Caco-2 (cell line): ENCODE measurements at regions not wholly inside any gene's neighbourhood (a gene's known extent, or its start where the extent isn't known, plus 50 kb on each side); places are given as distances from the start of the nearest gene placed in this dataset.

Source experiments
- BruUV-seq: library from RNA; stranded (reverse); fragments of 400-500 nt; replicated peaks from 2 replicates; lab custom pipeline; 2021; lab: Mats Ljungman, UMichigan
- CTCF ChIA-PET: fragments of 300-600 bp; sonication (Branson Sonifier 250); formaldehyde crosslinking; loops from one replicate; lab custom pipeline; 2022; ENCODE audit warnings: antibody characterized with exemption; lab: Charles Lee
- POLR2A ChIA-PET: fragments of 300-600 bp; sonication (Branson Sonifier 250); formaldehyde crosslinking; loops from one replicate; lab custom pipeline; 2022; ENCODE audit warnings: antibody characterized with exemption; lab: Charles Lee
- DNase-seq, 2 experiments: peaks; one replicate each; pipeline versions ENCODE4 v3.0.0 to v3.0.0-alpha.2; 2020 to 2022
- H3K27me3 ChIP-seq: replicated peaks from 2 replicates; pipeline ENCODE4 v1.6.0; 2011; ENCODE audit warnings: low read length; ENCODE audit not compliant: control insufficient read depth, insufficient read depth
- H3K36me3 ChIP-seq: 2 replicates; pipeline ENCODE4 v1.5.1; 2011; ENCODE audit warnings: low read length; ENCODE audit not compliant: control insufficient read depth, insufficient read depth
- H3K4me1 ChIP-seq: fragments of 250-450 bp; sonication (Bioruptor Pico); 2 replicates; pipeline ENCODE4 v1.5.1; 2020; ENCODE audit warnings: mild to moderate bottlenecking
- H3K4me3 ChIP-seq: 2 replicates; pipeline ENCODE4 v1.5.1; 2011; ENCODE audit warnings: low read depth, mild to moderate bottlenecking, control low read depth, low read length
- H3K9me3 ChIP-seq: fragments of 250-450 bp; sonication (Bioruptor Pico); 2 replicates; pipeline ENCODE4 v1.5.1; 2020; ENCODE audit warnings: mild to moderate bottlenecking, moderate library complexity
- H3K27ac Mint-ChIP-seq: one replicate; pipeline ENCODE4 v1.8.0; 2022; ENCODE audit warnings: mixed read lengths; ENCODE audit not compliant: unreplicated experiment
- H3K27me3 Mint-ChIP-seq: one replicate; pipeline ENCODE4 v1.8.0; 2022; ENCODE audit warnings: mixed read lengths; ENCODE audit not compliant: insufficient read depth, unreplicated experiment
- H3K36me3 Mint-ChIP-seq: one replicate; pipeline ENCODE4 v1.8.0; 2022; ENCODE audit warnings: mild to moderate bottlenecking, mixed read lengths; ENCODE audit not compliant: insufficient read depth, unreplicated experiment
- H3K4me1 Mint-ChIP-seq: one replicate; pipeline ENCODE4 v1.8.0; 2022; ENCODE audit warnings: low read depth, mixed read lengths; ENCODE audit not compliant: unreplicated experiment
- H3K4me3 Mint-ChIP-seq: one replicate; pipeline ENCODE4 v1.8.0; 2022; ENCODE audit warnings: mild to moderate bottlenecking, moderate library complexity, mixed read lengths; ENCODE audit not compliant: unreplicated experiment
- H3K9me3 Mint-ChIP-seq: one replicate; pipeline ENCODE4 v1.8.0; 2022; ENCODE audit warnings: mixed read lengths; ENCODE audit not compliant: unreplicated experiment
- intact Hi-C: fragments of 100-400 bp; cut with micrococcal nuclease; formaldehyde crosslinking; loops from one replicate; pipeline ENCODE4 v1.10.0; 2022; ENCODE audit not compliant: unreplicated experiment
- TF ChIP-seq, protein P1 (sequence below), 2 experiments: fragments of 200-600 bp in 1 of 2; IDR thresholded peaks; 1 replicate in 1 of 2; 2 replicates in 1 of 2; pipeline versions ENCODE4 v1.5.1 to v1.8.0; 2011 to 2022; ENCODE audit warnings: antibody characterized with exemption in 1 of 2, control low read depth in 1 of 2, inconsistent platforms in 1 of 2, low read depth in 1 of 2, low read length in 1 of 2, mild to moderate bottlenecking in 1 of 2, moderate library complexity in 1 of 2; ENCODE audit not compliant: insufficient read depth in 1 of 2, severe bottlenecking in 1 of 2, unreplicated experiment in 1 of 2

DNA sequence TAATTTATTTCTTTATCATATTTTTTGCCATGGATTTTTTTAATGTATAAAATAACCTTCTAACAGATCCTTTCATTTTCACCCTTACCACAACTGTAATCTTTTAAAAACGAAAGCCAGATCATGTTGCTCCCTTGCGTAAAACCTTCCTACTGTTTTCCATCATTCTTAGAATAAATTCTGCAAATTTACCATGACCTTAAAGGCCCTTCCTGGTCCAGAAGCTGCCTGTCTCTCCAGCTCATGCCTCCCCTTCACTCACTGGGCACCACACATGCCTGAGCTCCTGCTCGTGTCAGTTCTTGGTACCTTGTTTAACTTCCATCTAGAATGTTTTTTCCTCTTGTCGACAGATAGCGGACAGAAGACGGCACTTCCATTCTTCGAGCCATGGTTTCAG, 245.0 kb upstream of the CDH5 start:
- no peaks in the 10 kb centered on the region for H3K9me3 ChIP-seq
- H3K4me1 ChIP-seq, result 0 out of 2 replicates have a peak, but pooled peaks cover 5% of the 10 kb centered on the region
- H3K27ac Mint-ChIP-seq, result no peak overlapping the region
- H3K4me1 Mint-ChIP-seq, result no peaks in the 10 kb centered on the region
- H3K27me3 Mint-ChIP-seq, result peaks cover 6% of the 10 kb centered on the region
- POLR2A ChIA-PET, result no interaction called here
- H3K36me3 Mint-ChIP-seq, result no peaks in the 10 kb centered on the region
- TF ChIP-seq, protein P1, sequence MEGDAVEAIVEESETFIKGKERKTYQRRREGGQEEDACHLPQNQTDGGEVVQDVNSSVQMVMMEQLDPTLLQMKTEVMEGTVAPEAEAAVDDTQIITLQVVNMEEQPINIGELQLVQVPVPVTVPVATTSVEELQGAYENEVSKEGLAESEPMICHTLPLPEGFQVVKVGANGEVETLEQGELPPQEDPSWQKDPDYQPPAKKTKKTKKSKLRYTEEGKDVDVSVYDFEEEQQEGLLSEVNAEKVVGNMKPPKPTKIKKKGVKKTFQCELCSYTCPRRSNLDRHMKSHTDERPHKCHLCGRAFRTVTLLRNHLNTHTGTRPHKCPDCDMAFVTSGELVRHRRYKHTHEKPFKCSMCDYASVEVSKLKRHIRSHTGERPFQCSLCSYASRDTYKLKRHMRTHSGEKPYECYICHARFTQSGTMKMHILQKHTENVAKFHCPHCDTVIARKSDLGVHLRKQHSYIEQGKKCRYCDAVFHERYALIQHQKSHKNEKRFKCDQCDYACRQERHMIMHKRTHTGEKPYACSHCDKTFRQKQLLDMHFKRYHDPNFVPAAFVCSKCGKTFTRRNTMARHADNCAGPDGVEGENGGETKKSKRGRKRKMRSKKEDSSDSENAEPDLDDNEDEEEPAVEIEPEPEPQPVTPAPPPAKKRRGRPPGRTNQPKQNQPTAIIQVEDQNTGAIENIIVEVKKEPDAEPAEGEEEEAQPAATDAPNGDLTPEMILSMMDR (IDR thresholded peaks at IDR 0.05; ENCODE audit: insufficient read depth in 1 of 2, low read depth in 1 of 2, low read length in 1 of 2, severe bottlenecking in 1 of 2, unreplicated experiment in 1 of 2), result no peak
- H3K4me3 ChIP-seq, result no peak overlapping the region
- BruUV-seq, result no TSS peak
- no peaks in the 10 kb centered on the region for H3K36me3 ChIP-seq
- H3K4me3 Mint-ChIP-seq, result no peak overlapping the region
- intact Hi-C loops, result no loop called here
- no peak for DNase-seq
- no peaks in the 10 kb centered on the region for H3K9me3 Mint-ChIP-seq
- CTCF ChIA-PET, result no interaction called here
- H3K27me3 ChIP-seq, result no peaks in the 10 kb centered on the region

DNA sequence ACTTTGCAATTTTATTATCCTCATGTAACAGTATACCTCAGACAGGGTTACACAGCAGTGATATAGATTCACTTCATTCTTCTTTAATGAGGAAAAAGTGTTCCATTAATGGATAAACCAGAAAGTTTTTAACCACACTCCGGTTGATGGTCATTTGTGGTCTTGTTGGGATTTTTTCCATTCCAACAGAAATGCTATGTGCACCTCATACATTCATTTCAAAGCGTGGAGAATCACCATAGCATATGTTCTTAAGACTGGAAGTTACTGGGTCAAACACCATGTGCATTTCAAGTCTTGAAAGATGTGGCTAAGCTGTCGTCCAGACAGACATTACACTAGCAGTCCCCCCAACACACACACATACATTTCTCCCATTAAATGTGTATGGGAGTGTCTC, 245.8 kb upstream of the CDH5 start:
- BruUV-seq, result no TSS peak
- peaks cover 6% of the 10 kb centered on the region for H3K27me3 Mint-ChIP-seq
- no peak overlapping the region for H3K4me3 Mint-ChIP-seq
- no peaks in the 10 kb centered on the region for H3K4me1 Mint-ChIP-seq
- no peak overlapping the region for H3K27ac Mint-ChIP-seq
- no peaks in the 10 kb centered on the region for H3K36me3 ChIP-seq
- no peaks in the 10 kb centered on the region for H3K9me3 ChIP-seq
- no peak overlapping the region for H3K4me3 ChIP-seq
- H3K4me1 ChIP-seq, result 0 out of 2 replicates have a peak, but pooled peaks cover 5% of the 10 kb centered on the region
- no peak for DNase-seq
- H3K9me3 Mint-ChIP-seq, result no peaks in the 10 kb centered on the region
- H3K36me3 Mint-ChIP-seq, result no peaks in the 10 kb centered on the region
- ChIA-PET CTCF (no interaction called here), POLR2A (no interaction called here)
- H3K27me3 ChIP-seq, result no peaks in the 10 kb centered on the region
- intact Hi-C loops, result no loop called here
- TF ChIP-seq, protein P1 (IDR thresholded peaks at IDR 0.05; ENCODE audit: insufficient read depth in 1 of 2, low read depth in 1 of 2, low read length in 1 of 2, severe bottlenecking in 1 of 2, unreplicated experiment in 1 of 2), result no peak

DNA sequence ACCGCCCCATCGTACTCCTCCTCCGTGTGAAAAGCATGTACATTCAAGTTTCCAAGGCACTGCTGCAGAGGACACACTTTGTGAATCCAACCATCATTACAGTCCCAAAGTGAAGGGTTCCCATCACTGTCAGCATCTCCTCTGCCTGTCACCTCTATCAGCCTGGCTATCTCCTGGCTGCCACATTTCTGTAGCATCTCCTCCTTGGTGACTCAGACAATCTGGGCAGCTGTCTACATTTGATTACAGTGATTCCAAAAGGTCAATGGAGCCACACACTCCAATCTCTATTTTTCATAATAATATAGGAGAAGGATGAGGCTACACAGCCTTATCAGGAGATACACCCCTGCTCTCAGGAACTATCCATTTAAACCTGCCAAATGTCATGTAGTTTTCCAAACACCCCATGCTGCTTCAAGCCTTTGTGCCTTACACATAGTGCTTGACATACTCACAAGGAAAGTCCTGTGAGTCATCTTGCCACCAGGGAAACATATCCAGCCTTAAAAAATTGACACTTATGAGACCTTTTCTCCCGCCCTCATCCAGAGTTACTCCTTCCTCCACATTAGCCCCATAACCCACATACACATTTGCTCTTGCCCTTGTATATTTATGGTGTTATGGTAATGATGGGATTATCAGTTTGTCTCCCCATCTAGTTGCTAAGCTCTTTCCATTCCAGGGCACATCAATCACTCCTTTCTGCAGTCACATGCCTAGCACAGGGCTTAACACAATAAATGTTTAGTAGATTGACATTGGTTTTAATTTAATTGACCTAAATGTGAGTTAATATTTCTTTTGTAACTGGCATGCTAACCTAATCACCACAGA, 250.1 kb upstream of the CDH5 start:
- no peaks in the 10 kb centered on the region for H3K36me3 Mint-ChIP-seq

More for the DNA sequence above, 250.1 kb upstream of the CDH5 start:
- Mint-ChIP-seq H3K4me1 (no peaks in the 10 kb centered on the region), H3K9me3 (no peaks in the 10 kb centered on the region), H3K27me3 (peaks cover 6% of the 10 kb centered on the region), H3K4me3 (no peak overlapping the region), H3K27ac (no peak overlapping the region)
- ChIA-PET CTCF (no interaction called here), POLR2A (no interaction called here)
- TF ChIP-seq, protein P1 (IDR thresholded peaks at IDR 0.05; ENCODE audit: insufficient read depth in 1 of 2, low read depth in 1 of 2, low read length in 1 of 2, severe bottlenecking in 1 of 2, unreplicated experiment in 1 of 2), result no peak
- intact Hi-C loops, result no loop called here
- Histone ChIP-seq H3K4me3 (no peak overlapping the region), H3K36me3 (no peaks in the 10 kb centered on the region), H3K4me1 (0 out of 2 replicates have a peak, but pooled peaks cover 5% of the 10 kb centered on the region), H3K27me3 (no peaks in the 10 kb centered on the region), H3K9me3 (no peaks in the 10 kb centered on the region)
- DNase-seq, result no peak
- BruUV-seq, result no TSS peak
